ENCODE measurements at regions not wholly inside any gene's neighbourhood (a gene's known extent, or its start where the extent isn't known, plus 50 kb on each side); places are given as distances from the start of the nearest gene placed in this dataset.

DNA sequence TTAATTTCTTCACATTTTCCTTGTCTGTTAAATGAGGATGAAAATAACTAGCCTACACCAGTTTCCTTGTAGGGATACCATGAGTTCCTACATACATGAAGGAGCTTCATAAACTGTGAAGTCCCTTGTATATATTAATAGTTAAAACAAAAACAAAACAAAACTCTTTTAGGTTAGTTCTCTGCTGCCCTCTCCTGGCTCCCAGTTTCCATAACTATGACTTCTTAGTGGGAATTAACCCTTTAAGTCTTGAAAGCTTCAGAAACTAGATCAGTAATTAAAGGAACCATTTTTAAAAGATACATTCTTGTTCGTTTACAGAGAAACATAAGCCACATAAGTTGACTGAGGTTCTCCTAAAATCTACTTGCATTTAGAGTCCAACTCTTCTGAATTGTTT lies 500.0 kb upstream of the C9orf72 start (continued):
- no peak for TF ChIP-seq REST (IDR thresholded peaks at IDR 0.05; ENCODE audit: low read depth)
- TF ChIP-seq ZBTB33 (IDR thresholded peaks at IDR 0.05; ENCODE audit: extremely low read depth, insufficient replicate concordance, low read length): no peak

DNA sequence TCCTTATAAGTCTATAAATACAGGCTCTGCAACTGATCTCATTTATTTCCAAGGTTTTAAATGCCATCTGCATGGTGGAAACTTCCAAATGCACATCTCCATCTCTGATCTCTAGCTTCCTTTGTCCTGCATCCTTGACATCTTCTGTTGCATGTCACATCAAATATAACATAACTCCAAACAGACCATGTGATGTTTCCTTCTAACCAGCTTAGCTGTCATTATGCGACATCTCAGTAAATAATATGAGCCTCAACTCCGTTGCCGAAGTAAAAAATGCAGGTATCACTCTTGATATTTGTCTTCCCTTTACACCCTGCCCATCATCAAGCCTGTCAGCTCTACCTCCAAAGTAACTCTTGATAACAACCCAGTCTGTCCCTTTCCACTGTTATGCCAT lies 506.4 kb upstream of the C9orf72 start:
- POLR2A ChIA-PET: no interaction called here
- no peaks in the 10 kb centered on the region for H4K20me1 ChIP-seq (ENCODE audit: insufficient read depth)
- RAD21 ChIA-PET (ENCODE audit: low non-redundant PET in 1 of 2, low total read pairs in 2 of 2, uncharacterized antibody in 2 of 2, unreplicated experiment in 2 of 2): no interaction called here
- DNase-seq (ENCODE audit: low read depth, low spot score) (no peak), ATAC-seq (no peak)
- no peaks in the 10 kb centered on the region for H3K9me2 ChIP-seq (ENCODE audit: insufficient read depth)
- BruUV-seq (replicated peaks): no TSS peak
- H3K4me2 ChIP-seq (ENCODE audit: low read length): no peak overlapping the region
- H3K36me3 ChIP-seq (ENCODE audit: control insufficient read depth in 1 of 2, insufficient read depth in 2 of 2, low read length in 2 of 2): no peaks in the 10 kb centered on the region
- no peaks in the 10 kb centered on the region for H3K27me3 ChIP-seq (ENCODE audit: insufficient read depth, low read length)
- H3K79me2 ChIP-seq (ENCODE audit: insufficient read depth, low read length): no peaks in the 10 kb centered on the region
- H2AFZ ChIP-seq (ENCODE audit: low read depth, low read length, poor library complexity, severe bottlenecking): no peak overlapping the region
- no peak overlapping the region for H3K4me3 ChIP-seq (replicated peaks in 1 of 2; ENCODE audit: low read depth in 1 of 2, low read length in 2 of 2)
- H3K4me1 ChIP-seq (ENCODE audit: control insufficient read depth in 1 of 2, insufficient read depth in 2 of 2, low read length in 2 of 2): no peaks in the 10 kb centered on the region
- CTCF ChIA-PET: no interaction called here
- H3K9ac ChIP-seq (ENCODE audit: low read length): no peak overlapping the region
- no peak overlapping the region for H3K27ac ChIP-seq (ENCODE audit: low read depth, low read length)
- H3K9me3 ChIP-seq (ENCODE audit: control insufficient read depth in 1 of 2, insufficient read depth in 1 of 2, low read depth in 1 of 2, low read length in 2 of 2): peaks cover 0 to 5% of the 10 kb centered on the region in 2 experiments; a peak in 1 of 4 replicates
- intact Hi-C loops (cut with micrococcal nuclease): no loop called here
- TF ChIP-seq EZH2phosphoT487 (IDR thresholded peaks at IDR 0.05; ENCODE audit: borderline replicate concordance) (no peak), SP1 (IDR thresholded peaks at IDR 0.05; ENCODE audit: low read depth) (no peak), ZBTB33 (IDR thresholded peaks at IDR 0.05; ENCODE audit: extremely low read depth, insufficient replicate concordance, low read length) (no peak), ATF3 (IDR thresholded peaks at IDR 0.05) (no peak), POLR2A (IDR thresholded peaks at IDR 0.05; ENCODE audit: borderline replicate concordance, extremely low read depth, insufficient read depth, insufficient read length) (no peak), FOSL1 (IDR thresholded peaks at IDR 0.05; ENCODE audit: low read depth) (no peak), REST (IDR thresholded peaks at IDR 0.05; ENCODE audit: low read depth) (no peak), RAD21 (IDR thresholded peaks at IDR 0.05; ENCODE audit: low read depth) (no peak), ELF1 (IDR thresholded peaks at IDR 0.05; ENCODE audit: borderline replicate concordance, low read depth) (no peak), MAX (IDR thresholded peaks at IDR 0.05) (no peak), SRF (IDR thresholded peaks at IDR 0.05; ENCODE audit: low read depth) (no peak)
